GM13976 (cell line): ENCODE measurements at regions not wholly inside any gene's neighbourhood (a gene's known extent, or its start where the extent isn't known, plus 50 kb on each side); places are given as distances from the start of the nearest gene placed in this dataset.

Experiments
- DNase-seq: peaks from one replicate; pipeline ENCODE4 v3.0.0; 2012; ENCODE audit warnings: low spot score
- CTCF ChIP-seq: IDR thresholded peaks from 2 replicates; pipeline ENCODE4 v1.5.1; 2012; ENCODE audit warnings: borderline replicate concordance, mild to moderate bottlenecking; ENCODE audit not compliant: insufficient read depth; ENCODE audit errors: extremely low read depth, missing control alignments, control extremely low read depth
- in situ Hi-C: fragments of 300-500 bp; cut with MboI; formaldehyde crosslinking; loops from one replicate; pipeline ENCODE4 v1.12.0; 2022; ENCODE audit warnings: low sequenced_read_pairs, mixed read lengths, inconsistent platforms; ENCODE audit not compliant: unreplicated experiment

- no peak for DNase-seq
Measured at GRCh38 chr13:70541451-70541850, 433.2 kb upstream of the KLHL1 start.

GRCh38 chr13:70534466-70534865 is 426.2 kb upstream of the KLHL1 start:
- in situ Hi-C loops, result no loop called here
- no peak for TF ChIP-seq CTCF
- no peak for DNase-seq

More at GRCh38 chr13:70541451-70541850, 433.2 kb upstream of the KLHL1 start:
- in situ Hi-C loops, result no loop called here
- TF ChIP-seq CTCF, result no peak

GRCh38 chr13:70529652-70530051 is 421.4 kb upstream of the KLHL1 start:
- TF ChIP-seq CTCF, result no peak
- in situ Hi-C loops, result no loop called here
- DNase-seq, result no peak

GRCh38 chr13:70527599-70527998 is 419.3 kb upstream of the KLHL1 start:
- DNase-seq, result no peak
- in situ Hi-C loops, result no loop called here
- no peak for TF ChIP-seq CTCF

GRCh38 chr13:70523622-70524021 is 415.4 kb upstream of the KLHL1 start:
- no peak for DNase-seq
- in situ Hi-C loops, result no loop called here
- no peak for TF ChIP-seq CTCF

- TF ChIP-seq CTCF, result no peak
- in situ Hi-C loops, result no loop called here
- no peak for DNase-seq
Measured at GRCh38 chr13:70520275-70521036, 412.2 kb upstream of the KLHL1 start.

GRCh38 chr13:70518081-70518480 is 409.8 kb upstream of the KLHL1 start:
- TF ChIP-seq CTCF, result no peak
- in situ Hi-C loops, result no loop called here
- DNase-seq, result no peak
